ENCODE measurements at regions not wholly inside any gene's neighbourhood (a gene's known extent, or its start where the extent isn't known, plus 50 kb on each side); places are given as distances from the start of the nearest gene placed in this dataset.

GRCh38 chr16:13394488-13394887 lies 493.1 kb downstream of the SHISA9 start:
- no peak for TF ChIP-seq POLR2A (IDR thresholded peaks at IDR 0.05)
- TF ChIP-seq, protein P1, sequence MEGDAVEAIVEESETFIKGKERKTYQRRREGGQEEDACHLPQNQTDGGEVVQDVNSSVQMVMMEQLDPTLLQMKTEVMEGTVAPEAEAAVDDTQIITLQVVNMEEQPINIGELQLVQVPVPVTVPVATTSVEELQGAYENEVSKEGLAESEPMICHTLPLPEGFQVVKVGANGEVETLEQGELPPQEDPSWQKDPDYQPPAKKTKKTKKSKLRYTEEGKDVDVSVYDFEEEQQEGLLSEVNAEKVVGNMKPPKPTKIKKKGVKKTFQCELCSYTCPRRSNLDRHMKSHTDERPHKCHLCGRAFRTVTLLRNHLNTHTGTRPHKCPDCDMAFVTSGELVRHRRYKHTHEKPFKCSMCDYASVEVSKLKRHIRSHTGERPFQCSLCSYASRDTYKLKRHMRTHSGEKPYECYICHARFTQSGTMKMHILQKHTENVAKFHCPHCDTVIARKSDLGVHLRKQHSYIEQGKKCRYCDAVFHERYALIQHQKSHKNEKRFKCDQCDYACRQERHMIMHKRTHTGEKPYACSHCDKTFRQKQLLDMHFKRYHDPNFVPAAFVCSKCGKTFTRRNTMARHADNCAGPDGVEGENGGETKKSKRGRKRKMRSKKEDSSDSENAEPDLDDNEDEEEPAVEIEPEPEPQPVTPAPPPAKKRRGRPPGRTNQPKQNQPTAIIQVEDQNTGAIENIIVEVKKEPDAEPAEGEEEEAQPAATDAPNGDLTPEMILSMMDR (IDR thresholded peaks at IDR 0.05), result no peak
- Histone ChIP-seq H3K4me3 (no peak overlapping the region), H3K27me3 (no peaks in the 10 kb centered on the region), H3K36me3 (no peaks in the 10 kb centered on the region), H3K27ac (no peak overlapping the region), H3K9me3 (no peaks in the 10 kb centered on the region), H3K4me1 (peaks cover 0 to 12% (median 0%) of the 10 kb centered on the region in 3 donors)
- DNase-seq, result no peak
- WGBS, 2 donors, result 66 to 73% methylated on average over 5 of the region's 5 CpGs
- intact Hi-C loops (cut with DNase I), result no loop called here

DNA sequence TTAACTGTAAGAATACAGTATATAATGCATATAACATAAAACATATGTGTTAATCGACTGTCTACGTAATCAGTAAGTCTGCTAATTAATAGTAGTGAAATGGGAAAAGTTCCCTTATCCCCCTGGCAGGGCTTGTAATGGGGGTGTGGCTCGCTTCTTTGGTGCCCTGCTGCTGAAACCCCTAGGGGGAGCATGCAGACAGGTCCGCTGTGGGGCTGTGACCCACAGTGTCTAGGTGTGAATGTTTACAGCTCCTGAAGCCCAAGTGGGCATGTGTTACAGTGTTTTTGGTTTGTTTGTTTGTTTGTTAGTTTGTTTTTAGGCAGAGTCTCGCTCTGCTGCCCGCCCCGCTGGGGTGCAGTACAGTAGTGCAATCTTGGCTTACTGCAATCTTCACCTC lies 495.7 kb downstream of the SHISA9 start:
- no peak overlapping the region for H3K4me3 ChIP-seq
- no peaks in the 10 kb centered on the region for H3K36me3 ChIP-seq
- TF ChIP-seq, protein P1 (IDR thresholded peaks at IDR 0.05), result no peak
- no peak for TF ChIP-seq POLR2A (IDR thresholded peaks at IDR 0.05)
- H3K27ac ChIP-seq, result no peak overlapping the region
- intact Hi-C loops (cut with DNase I), result no loop called here
- DNase-seq, result no peak
- H3K4me1 ChIP-seq, result no peaks in the 10 kb centered on the region
- no peaks in the 10 kb centered on the region for H3K27me3 ChIP-seq
- WGBS, 2 donors, result 83 to 87% methylated on average over 6 to 7 of the region's 7 CpGs
- no peaks in the 10 kb centered on the region for H3K9me3 ChIP-seq

DNA sequence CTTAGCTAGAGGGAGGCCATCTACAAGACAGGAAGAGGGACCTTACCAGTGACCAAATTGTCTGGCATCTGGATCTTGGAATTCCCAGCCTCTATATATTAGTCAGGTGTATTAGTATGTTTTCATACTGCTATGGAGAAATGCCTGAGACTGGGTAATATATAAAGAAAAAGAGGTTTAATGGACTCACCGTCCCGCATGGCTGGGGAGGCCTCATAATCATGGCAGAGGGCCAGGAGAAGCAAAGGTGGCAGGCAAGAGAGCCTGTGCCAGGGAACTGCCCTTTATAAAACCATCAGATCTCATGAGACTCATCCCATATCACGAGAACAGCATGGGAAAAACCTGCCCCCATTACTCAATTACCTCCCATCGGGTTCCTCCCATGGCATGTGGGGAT lies 500.2 kb downstream of the SHISA9 start:
- H3K4me3 ChIP-seq, result no peak overlapping the region
- H3K36me3 ChIP-seq, result no peaks in the 10 kb centered on the region
- 88 to 90% methylated on average over 4 of the region's 4 CpGs for WGBS, 2 donors
- no peak for DNase-seq
- H3K27me3 ChIP-seq, result no peaks in the 10 kb centered on the region
- H3K27ac ChIP-seq, result no peak overlapping the region
- TF ChIP-seq, protein P1 (IDR thresholded peaks at IDR 0.05), result no peak
- TF ChIP-seq POLR2A (IDR thresholded peaks at IDR 0.05), result no peak
- no peaks in the 10 kb centered on the region for H3K9me3 ChIP-seq
- no peaks in the 10 kb centered on the region for H3K4me1 ChIP-seq
- intact Hi-C loops (cut with DNase I), result no loop called here

DNA sequence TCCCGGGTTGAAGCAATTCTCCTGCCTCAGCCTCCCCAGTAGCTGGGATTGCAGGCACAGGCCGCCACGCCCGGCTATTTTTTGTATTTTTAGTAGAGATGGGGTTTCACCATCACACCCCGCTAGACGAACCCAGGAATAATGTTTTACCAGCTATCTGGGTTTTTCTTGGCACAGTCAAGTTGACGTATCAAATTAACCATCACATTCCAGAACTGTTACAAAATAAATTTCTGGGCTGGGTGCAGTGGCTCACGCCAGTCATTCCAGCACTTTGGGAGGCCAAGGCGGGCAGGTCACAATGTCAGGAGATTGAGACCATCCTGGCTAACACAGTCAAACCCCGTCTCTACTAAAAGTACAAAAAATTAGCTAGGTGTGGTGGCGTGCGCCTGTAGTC lies 501.2 kb downstream of the SHISA9 start:
- TF ChIP-seq, protein P1 (IDR thresholded peaks at IDR 0.05), result no peak
- no peak for TF ChIP-seq POLR2A (IDR thresholded peaks at IDR 0.05)
- no peaks in the 10 kb centered on the region for H3K9me3 ChIP-seq
- H3K4me1 ChIP-seq, result no peaks in the 10 kb centered on the region
- intact Hi-C loops (cut with DNase I), result no loop called here
- H3K36me3 ChIP-seq, result no peaks in the 10 kb centered on the region
- no peak for DNase-seq
- H3K27ac ChIP-seq, result no peak overlapping the region
- no peak overlapping the region for H3K4me3 ChIP-seq
- H3K27me3 ChIP-seq, result no peaks in the 10 kb centered on the region
- 86 to 87% methylated on average over 9 to 11 of the region's 12 CpGs for WGBS, 2 donors

- no peaks in the 10 kb centered on the region for H3K36me3 ChIP-seq
- no peaks in the 10 kb centered on the region for H3K9me3 ChIP-seq
- H3K4me1 ChIP-seq, result no peaks in the 10 kb centered on the region
- intact Hi-C loops (cut with DNase I), result no loop called here
- no peak for DNase-seq
- no peaks in the 10 kb centered on the region for H3K27me3 ChIP-seq
- TF ChIP-seq, protein P1 (IDR thresholded peaks at IDR 0.05), result no peak
- H3K4me3 ChIP-seq, result no peak overlapping the region
- H3K27ac ChIP-seq, result no peak overlapping the region
These were observed 501.9 kb downstream of the SHISA9 start for GRCh38 chr16:13403326-13403725.
